Neutrophil (primary cell): ENCODE measurements at regions not wholly inside any gene's neighbourhood (a gene's known extent, or its start where the extent isn't known, plus 50 kb on each side); places are given as distances from the start of the nearest gene placed in this dataset.

Source experiments
- H3K27ac ChIP-seq: fragments of 200-600 bp; sonication (generic); 2 replicates; pipeline ENCODE4 v1.5.1; 2016; ENCODE audit warnings: mild to moderate bottlenecking, moderate library complexity
- H3K27me3 ChIP-seq: fragments of 200-600 bp; sonication (generic); 2 replicates; pipeline ENCODE4 v1.6.0; 2016; ENCODE audit warnings: mild to moderate bottlenecking
- H3K36me3 ChIP-seq: fragments of 200-600 bp; sonication (generic); 2 replicates; pipeline ENCODE4 v1.5.1; 2017
- H3K4me1 ChIP-seq, 2 experiments: fragments of 200-600 bp in 1 of 2; sonication (generic) in 1 of 2; 1 replicate in 1 of 2; 2 replicates in 1 of 2; pipeline versions ENCODE4 v1.5.1 to v1.6.1; 2013 to 2016; ENCODE audit warnings: low read depth in 1 of 2, low read length in 1 of 2, mild to moderate bottlenecking in 1 of 2, moderate library complexity in 1 of 2; ENCODE audit not compliant: control insufficient read depth in 1 of 2, insufficient read depth in 1 of 2
- H3K4me3 ChIP-seq, 2 experiments: fragments of 200-600 bp in 1 of 2; sonication (generic) in 1 of 2; 1 replicate in 1 of 2; 2 replicates in 1 of 2; pipeline ENCODE4 v1.5.1; 2013 to 2016; ENCODE audit warnings: low read depth in 1 of 2, low read length in 1 of 2, mild to moderate bottlenecking in 1 of 2, moderate library complexity in 1 of 2
- H3K9me3 ChIP-seq: fragments of 200-600 bp; sonication (generic); 2 replicates; pipeline ENCODE4 v1.5.1; 2016
- CTCF ChIP-seq: fragments of 200-600 bp; sonication (generic); IDR thresholded peaks from 2 replicates; pipeline ENCODE4 v1.5.1; 2016; ENCODE audit warnings: antibody characterized with exemption

DNA sequence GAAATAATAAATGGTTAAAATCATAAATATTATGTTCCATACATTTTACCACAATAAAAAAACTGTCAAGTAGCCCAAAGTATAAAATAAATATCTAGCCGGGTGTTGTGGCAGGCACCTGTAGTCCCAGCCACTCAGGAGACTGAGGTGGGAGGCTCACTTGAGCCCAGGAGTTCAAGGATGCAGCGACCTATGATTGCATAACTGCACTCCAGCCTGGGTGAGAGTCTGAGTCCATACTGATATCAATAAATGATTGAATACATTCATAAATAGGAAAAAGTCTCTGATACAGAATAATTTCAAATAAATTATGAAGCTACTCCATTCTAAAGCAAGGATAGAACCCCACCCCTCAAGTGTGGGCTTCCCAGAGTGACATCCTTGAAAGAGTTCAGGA lies 68.5 kb upstream of the GATA2 start:
- peaks cover 58% of the 10 kb centered on the region for H3K27me3 ChIP-seq
- no peaks in the 10 kb centered on the region for H3K4me1 ChIP-seq
- no peaks in the 10 kb centered on the region for H3K36me3 ChIP-seq
- H3K27ac ChIP-seq: no peak overlapping the region
- H3K4me3 ChIP-seq: no peak overlapping the region
- no peak for TF ChIP-seq CTCF
- no peaks in the 10 kb centered on the region for H3K9me3 ChIP-seq

GRCh38 chr3:128560768-128561167 lies 67.8 kb upstream of the GATA2 start:
- no peaks in the 10 kb centered on the region for H3K4me1 ChIP-seq
- peaks cover 65% of the 10 kb centered on the region for H3K27me3 ChIP-seq
- H3K27ac ChIP-seq: no peak overlapping the region
- no peaks in the 10 kb centered on the region for H3K9me3 ChIP-seq
- no peak overlapping the region for H3K4me3 ChIP-seq
- H3K36me3 ChIP-seq: no peaks in the 10 kb centered on the region
- TF ChIP-seq CTCF: no peak

GRCh38 chr3:128559486-128560225 lies 66.7 kb upstream of the GATA2 start:
- H3K4me3 ChIP-seq: no peak overlapping the region
- H3K4me1 ChIP-seq: peaks cover 6 to 10% of the 10 kb centered on the region in 2 experiments
- peaks cover 77% of the 10 kb centered on the region for H3K27me3 ChIP-seq
- TF ChIP-seq CTCF: no peak
- H3K27ac ChIP-seq: no peak overlapping the region
- no peaks in the 10 kb centered on the region for H3K9me3 ChIP-seq
- H3K36me3 ChIP-seq: no peaks in the 10 kb centered on the region

DNA sequence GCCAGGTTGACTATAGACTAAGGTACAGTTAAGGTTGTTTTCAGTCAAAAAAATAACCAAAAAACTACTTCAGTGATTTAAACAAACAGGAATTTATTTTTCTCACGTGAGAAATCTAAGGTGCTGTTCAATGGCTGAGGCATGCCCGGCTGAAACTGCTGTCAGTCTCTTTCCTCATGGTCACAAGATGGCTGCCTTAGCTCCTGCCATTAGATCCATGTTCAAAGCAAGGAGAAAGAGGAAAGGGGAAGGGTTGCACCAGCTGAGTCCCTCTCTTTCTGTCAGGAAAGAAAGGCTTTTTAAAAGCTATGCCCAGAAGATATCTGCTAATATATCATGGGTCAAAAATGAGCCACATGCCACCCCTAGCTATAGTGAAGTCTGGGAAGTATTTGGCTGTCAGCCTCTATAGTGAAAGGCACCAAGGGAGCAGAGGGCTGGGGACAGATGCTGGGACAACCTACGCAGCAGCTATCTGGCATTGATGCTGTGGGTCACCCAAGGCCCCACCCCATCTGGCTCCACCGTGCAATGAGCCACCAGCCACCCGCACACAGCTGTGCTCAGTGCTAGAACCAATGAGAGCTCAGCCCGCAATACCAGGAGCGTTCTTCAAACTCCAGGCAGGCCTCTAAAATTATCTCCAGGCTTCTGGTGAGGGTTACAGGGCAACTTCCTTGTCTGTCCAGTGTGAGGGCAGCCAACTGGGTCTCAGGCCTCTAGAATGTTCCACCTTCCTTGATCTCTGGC lies 64.7 kb upstream of the GATA2 start:
- Histone ChIP-seq H3K4me3 (no peak overlapping the region), H3K9me3 (no peaks in the 10 kb centered on the region), H3K4me1 (peaks cover 6 to 10% of the 10 kb centered on the region in 2 experiments), H3K27ac (no peak overlapping the region), H3K27me3 (peaks cover 90% of the 10 kb centered on the region), H3K36me3 (no peaks in the 10 kb centered on the region)
- TF ChIP-seq CTCF: no peak

DNA sequence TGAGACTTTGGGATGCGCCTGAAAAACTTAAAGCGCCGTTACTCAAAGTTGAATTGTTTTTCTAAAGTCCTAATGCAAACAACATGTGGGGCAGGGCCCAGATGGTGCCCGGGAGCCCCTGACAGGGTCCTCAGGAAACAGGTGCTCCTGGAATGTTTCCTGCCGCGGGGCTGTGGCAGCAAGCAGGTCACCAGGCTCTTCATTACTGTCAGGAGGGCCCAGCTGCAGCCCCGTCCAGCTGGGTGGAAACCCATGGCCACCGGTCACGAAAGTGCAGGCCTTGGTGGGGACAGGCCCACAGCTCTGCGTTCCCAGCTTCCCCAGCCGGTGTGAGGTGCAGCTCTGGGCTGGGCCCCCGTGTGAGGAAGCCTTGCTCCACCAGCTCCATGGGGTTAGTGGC lies 63.9 kb upstream of the GATA2 start:
- H3K36me3 ChIP-seq: no peaks in the 10 kb centered on the region
- no peak overlapping the region for H3K4me3 ChIP-seq
- peaks cover 6 to 10% of the 10 kb centered on the region in 2 experiments for H3K4me1 ChIP-seq
- H3K9me3 ChIP-seq: no peaks in the 10 kb centered on the region
- no peak overlapping the region for H3K27ac ChIP-seq
- peaks cover 92% of the 10 kb centered on the region for H3K27me3 ChIP-seq
- no peak for TF ChIP-seq CTCF
